ENCODE measurements at regions not wholly inside any gene's neighbourhood (a gene's known extent, or its start where the extent isn't known, plus 50 kb on each side); places are given as distances from the start of the nearest gene placed in this dataset.

DNA sequence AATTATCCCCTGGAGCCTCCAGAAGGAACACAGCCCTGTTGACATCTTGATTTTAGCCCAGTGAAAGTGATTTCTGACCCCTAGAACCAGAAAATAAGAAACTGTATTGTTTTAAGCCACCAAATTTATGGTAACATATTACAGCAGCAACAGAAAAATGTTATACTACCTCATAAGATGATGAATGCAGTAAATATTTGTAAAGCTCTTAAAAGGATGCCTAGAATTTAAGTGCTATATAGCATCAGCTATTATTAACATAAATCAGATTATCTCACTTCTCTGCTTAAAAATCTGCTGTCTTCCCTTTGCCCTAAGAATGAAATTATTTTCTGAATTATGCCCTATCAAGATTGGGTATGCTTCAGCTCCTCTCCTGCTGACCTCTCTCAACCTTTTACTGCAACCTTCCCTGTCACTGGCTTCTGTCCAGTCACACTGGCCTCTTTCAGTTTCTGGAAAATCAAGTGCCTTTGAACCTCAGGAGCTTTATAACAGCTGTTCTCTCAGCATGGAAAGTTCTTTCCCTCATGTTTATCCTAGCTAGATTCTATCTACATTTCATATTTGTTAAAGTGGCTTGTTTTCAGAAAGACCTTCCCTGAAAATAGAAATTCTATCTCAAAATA lies 78.9 kb downstream of the GPR37 start:
- Histone ChIP-seq H3K27me3 (no peaks in the 10 kb centered on the region), H3K36me3 (no peaks in the 10 kb centered on the region), H3K4me1 (ENCODE audit: insufficient read depth) (no peaks in the 10 kb centered on the region), H3K4me3 (no peak overlapping the region), H3K9me3 (no peaks in the 10 kb centered on the region), H3K27ac (no peak overlapping the region)
- TF ChIP-seq POLR2A (IDR thresholded peaks at IDR 0.05) (no peak), EP300 (IDR thresholded peaks at IDR 0.05) (no peak)
- TF ChIP-seq, protein P1, sequence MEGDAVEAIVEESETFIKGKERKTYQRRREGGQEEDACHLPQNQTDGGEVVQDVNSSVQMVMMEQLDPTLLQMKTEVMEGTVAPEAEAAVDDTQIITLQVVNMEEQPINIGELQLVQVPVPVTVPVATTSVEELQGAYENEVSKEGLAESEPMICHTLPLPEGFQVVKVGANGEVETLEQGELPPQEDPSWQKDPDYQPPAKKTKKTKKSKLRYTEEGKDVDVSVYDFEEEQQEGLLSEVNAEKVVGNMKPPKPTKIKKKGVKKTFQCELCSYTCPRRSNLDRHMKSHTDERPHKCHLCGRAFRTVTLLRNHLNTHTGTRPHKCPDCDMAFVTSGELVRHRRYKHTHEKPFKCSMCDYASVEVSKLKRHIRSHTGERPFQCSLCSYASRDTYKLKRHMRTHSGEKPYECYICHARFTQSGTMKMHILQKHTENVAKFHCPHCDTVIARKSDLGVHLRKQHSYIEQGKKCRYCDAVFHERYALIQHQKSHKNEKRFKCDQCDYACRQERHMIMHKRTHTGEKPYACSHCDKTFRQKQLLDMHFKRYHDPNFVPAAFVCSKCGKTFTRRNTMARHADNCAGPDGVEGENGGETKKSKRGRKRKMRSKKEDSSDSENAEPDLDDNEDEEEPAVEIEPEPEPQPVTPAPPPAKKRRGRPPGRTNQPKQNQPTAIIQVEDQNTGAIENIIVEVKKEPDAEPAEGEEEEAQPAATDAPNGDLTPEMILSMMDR (IDR thresholded peaks at IDR 0.05) = no peak
- intact Hi-C loops (cut with DNase I) = no loop called here
- DNase-seq = no peak

GRCh38 chr7:124681946-124682345 lies 83.6 kb downstream of the GPR37 start:
- no peaks in the 10 kb centered on the region for H3K36me3 ChIP-seq
- no peak overlapping the region for H3K27ac ChIP-seq
- DNase-seq = no peak
- H3K9me3 ChIP-seq = no peaks in the 10 kb centered on the region
- WGBS, 3 donors = 0 to 38% (median 0%) methylated on average over 1 of the region's 1 CpG
- no peaks in the 10 kb centered on the region for H3K4me1 ChIP-seq (ENCODE audit: insufficient read depth)
- intact Hi-C loops (cut with DNase I) = no loop called here
- TF ChIP-seq, protein P1 (IDR thresholded peaks at IDR 0.05) = no peak
- TF ChIP-seq POLR2A (IDR thresholded peaks at IDR 0.05) (no peak), EP300 (IDR thresholded peaks at IDR 0.05) (no peak)
- H3K27me3 ChIP-seq = no peaks in the 10 kb centered on the region
- H3K4me3 ChIP-seq = no peak overlapping the region

DNA sequence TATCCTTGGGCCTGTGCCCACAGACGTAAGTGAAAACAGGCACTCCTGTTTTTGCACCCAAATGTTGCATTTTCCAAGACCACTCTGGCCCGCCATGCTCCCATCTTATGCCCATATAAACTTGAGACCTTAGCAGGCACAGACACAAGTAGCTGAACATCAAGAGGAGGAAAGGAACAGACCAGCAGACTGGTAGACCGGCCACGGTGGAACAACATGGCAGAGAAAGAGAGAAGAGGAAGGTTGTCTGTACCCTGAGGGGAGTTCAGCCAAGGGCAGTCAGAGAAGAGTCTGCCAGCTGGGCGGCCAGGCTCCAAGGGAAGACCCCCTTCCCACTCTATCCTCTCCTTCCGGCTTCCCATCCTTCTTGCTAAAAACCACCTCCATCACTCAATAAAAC lies 85.3 kb downstream of the GPR37 start:
- Histone ChIP-seq H3K9me3 (no peaks in the 10 kb centered on the region), H3K36me3 (no peaks in the 10 kb centered on the region), H3K4me3 (no peak overlapping the region), H3K27me3 (no peaks in the 10 kb centered on the region), H3K4me1 (ENCODE audit: insufficient read depth) (no peaks in the 10 kb centered on the region), H3K27ac (no peak overlapping the region)
- no peak for DNase-seq
- TF ChIP-seq, protein P1 (IDR thresholded peaks at IDR 0.05) = no peak
- no peak for TF ChIP-seq POLR2A (IDR thresholded peaks at IDR 0.05)
- TF ChIP-seq EP300 (IDR thresholded peaks at IDR 0.05) = no peak
- 88 to 89% (median 88%) methylated on average over 6 of the region's 6 CpGs for WGBS, 3 donors
- intact Hi-C loops (cut with DNase I) = no loop called here

DNA sequence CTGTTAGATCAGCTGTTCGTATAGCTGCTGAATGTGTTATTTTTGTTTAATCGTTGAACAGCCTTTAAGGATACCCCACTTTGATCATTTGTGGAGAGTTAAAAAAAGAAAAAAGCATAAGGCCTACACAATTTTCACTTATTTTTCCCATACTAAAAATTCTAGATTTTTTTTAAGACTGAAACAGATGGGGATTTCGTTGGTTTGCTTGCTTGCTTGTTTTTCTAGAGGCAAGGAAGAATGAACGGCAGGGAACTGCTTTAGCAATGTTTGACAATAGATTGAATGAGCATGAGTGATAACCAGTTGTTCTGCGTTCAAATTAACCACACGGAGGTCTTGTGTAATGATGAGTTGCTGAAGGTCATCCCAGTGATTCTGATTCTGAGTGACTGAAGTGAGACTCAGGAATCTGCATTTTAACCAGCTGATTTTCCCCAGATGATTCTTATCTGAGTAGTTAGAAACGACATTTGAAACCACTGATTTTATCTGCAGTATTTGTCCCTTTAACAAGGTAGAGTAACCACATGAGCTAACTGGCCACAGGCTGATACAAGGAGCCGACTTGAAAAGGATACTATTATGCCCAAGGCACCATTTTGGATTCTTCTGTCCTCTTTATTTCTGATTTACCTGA lies 85.9 kb downstream of the GPR37 start:
- H3K4me3 ChIP-seq = no peak overlapping the region
- whole genome bisulfite sequencing, 3 donors = 71 to 75% (median 75%) methylated on average over 8 of the region's 8 CpGs
- no peaks in the 10 kb centered on the region for H3K36me3 ChIP-seq
- no peaks in the 10 kb centered on the region for H3K9me3 ChIP-seq
- TF ChIP-seq, protein P1 (IDR thresholded peaks at IDR 0.05) = no peak
- TF ChIP-seq EP300 (IDR thresholded peaks at IDR 0.05) = no peak
- no peak for TF ChIP-seq POLR2A (IDR thresholded peaks at IDR 0.05)
- H3K4me1 ChIP-seq (ENCODE audit: insufficient read depth) = no peaks in the 10 kb centered on the region
- no peaks in the 10 kb centered on the region for H3K27me3 ChIP-seq
- H3K27ac ChIP-seq = no peak overlapping the region
- intact Hi-C loops (cut with DNase I) = no loop called here
- no peak for DNase-seq

Measured in ovary (tissue), 7 donors.